ENCODE measurements at regions not wholly inside any gene's neighbourhood (a gene's known extent, or its start where the extent isn't known, plus 50 kb on each side); places are given as distances from the start of the nearest gene placed in this dataset.

- H3K4me2 ChIP-seq (ENCODE audit: low read depth, low read length, poor library complexity, severe bottlenecking) = no peak overlapping the region
- no peak overlapping the region for H3K4me3 ChIP-seq (ENCODE audit: insufficient read depth, low read length, poor library complexity, severe bottlenecking)
- H3K9me3 ChIP-seq (ENCODE audit: insufficient read depth, low read length) = no peaks in the 10 kb centered on the region
- H3K27ac ChIP-seq (ENCODE audit: low read depth, low read length) = no peak overlapping the region
- H3K79me2 ChIP-seq (ENCODE audit: insufficient read depth, low read length) = no peaks in the 10 kb centered on the region
- no peaks in the 10 kb centered on the region for H4K20me1 ChIP-seq (ENCODE audit: low read depth, low read length)
- no peak overlapping the region for H3K9ac ChIP-seq (ENCODE audit: low read length)
- no peak overlapping the region for H2AFZ ChIP-seq (ENCODE audit: low read depth, low read length, severe bottlenecking)
- no peaks in the 10 kb centered on the region for H3K36me3 ChIP-seq (ENCODE audit: low read length)
- no peaks in the 10 kb centered on the region for H3F3A ChIP-seq (ENCODE audit: insufficient read depth)
- H3K9me2 ChIP-seq (replicated peaks; ENCODE audit: insufficient read depth, low read length) = no peaks in the 10 kb centered on the region
- no peak for TF ChIP-seq EZH2phosphoT487 (conservative IDR thresholded peaks at IDR 0.05; ENCODE audit: low read length)
- no peak for TF ChIP-seq CTCF (IDR thresholded peaks at IDR 0.05; ENCODE audit: insufficient read depth, low read length, poor library complexity, severe bottlenecking)
- H3K27me3 ChIP-seq (ENCODE audit: low read length) = no peaks in the 10 kb centered on the region
These were observed 2010.4 kb upstream of the LRRTM1 start for GRCh38 chr2:82314836-82315472.

DNA sequence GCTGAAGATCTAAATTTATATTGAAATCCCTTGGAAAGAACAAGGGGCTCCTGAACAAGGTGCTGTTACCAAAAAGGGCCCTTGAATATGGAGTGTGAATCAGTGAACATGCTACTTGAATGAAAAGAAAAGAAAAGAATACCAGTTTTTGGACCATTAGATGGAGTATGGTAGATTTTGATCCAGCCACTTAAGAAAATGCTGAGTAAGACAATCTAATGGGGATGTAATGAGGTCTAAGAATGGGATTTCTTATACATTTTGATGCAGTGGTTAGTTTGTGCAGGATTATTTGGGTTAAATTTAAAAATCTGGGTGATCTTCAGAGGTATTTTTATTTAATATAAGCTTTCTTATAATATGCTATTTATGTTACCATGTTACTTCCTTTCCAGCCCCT is 2003.0 kb upstream of the LRRTM1 start:
- Histone ChIP-seq H3K27me3 (ENCODE audit: low read length) (no peaks in the 10 kb centered on the region), H2AFZ (ENCODE audit: low read depth, low read length, severe bottlenecking) (no peak overlapping the region), H3K9me2 (replicated peaks; ENCODE audit: insufficient read depth, low read length) (no peaks in the 10 kb centered on the region), H3K36me3 (ENCODE audit: low read length) (no peaks in the 10 kb centered on the region), H3K9ac (ENCODE audit: low read length) (no peak overlapping the region), H3K4me2 (ENCODE audit: low read depth, low read length, poor library complexity, severe bottlenecking) (no peak overlapping the region), H3K4me3 (ENCODE audit: insufficient read depth, low read length, poor library complexity, severe bottlenecking) (no peak overlapping the region), H3K27ac (ENCODE audit: low read depth, low read length) (no peak overlapping the region), H3F3A (ENCODE audit: insufficient read depth) (no peaks in the 10 kb centered on the region), H4K20me1 (ENCODE audit: low read depth, low read length) (no peaks in the 10 kb centered on the region), H3K79me2 (ENCODE audit: insufficient read depth, low read length) (no peaks in the 10 kb centered on the region), H3K9me3 (ENCODE audit: insufficient read depth, low read length) (no peaks in the 10 kb centered on the region)
- TF ChIP-seq EZH2phosphoT487 (conservative IDR thresholded peaks at IDR 0.05; ENCODE audit: low read length) (no peak), CTCF (IDR thresholded peaks at IDR 0.05; ENCODE audit: insufficient read depth, low read length, poor library complexity, severe bottlenecking) (no peak)

DNA sequence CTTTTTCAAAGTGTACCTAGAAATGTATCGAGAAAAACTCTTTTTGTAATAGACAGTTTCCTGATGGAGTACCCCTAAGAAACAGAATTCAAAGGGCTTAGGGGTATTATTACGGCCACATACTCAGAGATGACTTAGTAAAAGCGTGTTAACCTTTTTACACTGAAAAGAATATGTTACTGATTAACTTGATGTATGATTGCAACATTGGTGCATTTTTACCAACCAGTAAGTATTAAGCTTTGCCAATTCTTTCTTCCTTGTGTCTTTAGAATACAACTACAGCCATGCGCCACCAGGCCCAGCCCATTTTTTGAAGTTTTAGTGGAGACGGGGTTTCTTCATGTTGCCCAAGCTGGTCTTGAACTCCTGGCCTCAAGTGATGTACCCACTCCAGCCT is 1997.0 kb upstream of the LRRTM1 start:
- TF ChIP-seq CTCF (IDR thresholded peaks at IDR 0.05; ENCODE audit: insufficient read depth, low read length, poor library complexity, severe bottlenecking) (no peak), EZH2phosphoT487 (conservative IDR thresholded peaks at IDR 0.05; ENCODE audit: low read length) (no peak)
- H3K9ac ChIP-seq (ENCODE audit: low read length) = no peak overlapping the region
- no peaks in the 10 kb centered on the region for H3F3A ChIP-seq (ENCODE audit: insufficient read depth)
- no peak overlapping the region for H3K4me2 ChIP-seq (ENCODE audit: low read depth, low read length, poor library complexity, severe bottlenecking)
- no peaks in the 10 kb centered on the region for H3K36me3 ChIP-seq (ENCODE audit: low read length)
- H3K4me3 ChIP-seq (ENCODE audit: insufficient read depth, low read length, poor library complexity, severe bottlenecking) = no peak overlapping the region
- H3K27ac ChIP-seq (ENCODE audit: low read depth, low read length) = no peak overlapping the region
- no peaks in the 10 kb centered on the region for H3K9me3 ChIP-seq (ENCODE audit: insufficient read depth, low read length)
- H2AFZ ChIP-seq (ENCODE audit: low read depth, low read length, severe bottlenecking) = no peak overlapping the region
- no peaks in the 10 kb centered on the region for H3K9me2 ChIP-seq (replicated peaks; ENCODE audit: insufficient read depth, low read length)
- no peaks in the 10 kb centered on the region for H3K27me3 ChIP-seq (ENCODE audit: low read length)
- no peaks in the 10 kb centered on the region for H3K79me2 ChIP-seq (ENCODE audit: insufficient read depth, low read length)
- no peaks in the 10 kb centered on the region for H4K20me1 ChIP-seq (ENCODE audit: low read depth, low read length)

All from SU-DHL-6 (cell line).